ENCODE measurements at regions not wholly inside any gene's neighbourhood (a gene's known extent, or its start where the extent isn't known, plus 50 kb on each side); places are given as distances from the start of the nearest gene placed in this dataset.

DNA sequence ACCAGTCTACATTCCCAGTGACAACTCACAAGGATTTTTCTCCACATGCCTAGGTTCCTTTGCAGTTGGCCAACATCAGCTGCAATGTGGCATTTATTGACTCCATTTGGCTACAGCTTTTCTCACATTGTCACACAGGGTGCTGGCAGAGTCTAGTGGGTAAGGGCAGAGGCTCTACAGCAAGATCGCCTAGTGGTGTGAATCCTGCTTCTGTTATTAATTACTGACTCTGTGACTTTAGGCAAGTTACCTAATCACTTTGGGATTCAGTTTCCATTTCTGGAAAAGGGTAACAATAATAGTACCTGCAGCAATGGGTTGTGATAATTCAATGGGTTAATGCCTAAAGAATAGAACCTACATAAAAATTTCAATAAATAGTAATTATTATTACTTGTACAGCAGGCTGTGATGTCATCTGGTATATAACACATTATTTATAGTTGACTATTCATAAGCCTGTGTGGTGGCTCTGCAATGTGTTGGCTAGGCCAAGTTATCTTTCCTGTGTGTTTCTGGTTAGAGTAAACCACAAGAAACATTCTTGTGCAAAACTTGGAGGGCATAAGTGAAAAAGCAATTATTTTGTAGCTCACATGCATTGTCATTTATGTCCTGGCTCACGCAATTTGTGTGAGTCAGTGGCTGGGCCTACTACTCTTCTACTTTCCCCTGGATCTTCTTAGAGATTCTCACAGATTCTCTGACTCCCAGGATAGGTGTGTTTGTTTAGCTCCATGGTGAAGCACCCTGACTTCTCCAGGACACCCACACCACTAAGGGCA, 59.5 kb downstream of the PTGS2 start:
- ChIA-PET POLR2A (no interaction called here), CTCF (interaction anchor here (1.4 to 2.2 kb wide), 3 partner anchors 9 to 14 kb away, joined by 4 to 9 read pairs (median 5); no protein-coding TSS in a partner anchor)
- TF ChIP-seq, protein P1, sequence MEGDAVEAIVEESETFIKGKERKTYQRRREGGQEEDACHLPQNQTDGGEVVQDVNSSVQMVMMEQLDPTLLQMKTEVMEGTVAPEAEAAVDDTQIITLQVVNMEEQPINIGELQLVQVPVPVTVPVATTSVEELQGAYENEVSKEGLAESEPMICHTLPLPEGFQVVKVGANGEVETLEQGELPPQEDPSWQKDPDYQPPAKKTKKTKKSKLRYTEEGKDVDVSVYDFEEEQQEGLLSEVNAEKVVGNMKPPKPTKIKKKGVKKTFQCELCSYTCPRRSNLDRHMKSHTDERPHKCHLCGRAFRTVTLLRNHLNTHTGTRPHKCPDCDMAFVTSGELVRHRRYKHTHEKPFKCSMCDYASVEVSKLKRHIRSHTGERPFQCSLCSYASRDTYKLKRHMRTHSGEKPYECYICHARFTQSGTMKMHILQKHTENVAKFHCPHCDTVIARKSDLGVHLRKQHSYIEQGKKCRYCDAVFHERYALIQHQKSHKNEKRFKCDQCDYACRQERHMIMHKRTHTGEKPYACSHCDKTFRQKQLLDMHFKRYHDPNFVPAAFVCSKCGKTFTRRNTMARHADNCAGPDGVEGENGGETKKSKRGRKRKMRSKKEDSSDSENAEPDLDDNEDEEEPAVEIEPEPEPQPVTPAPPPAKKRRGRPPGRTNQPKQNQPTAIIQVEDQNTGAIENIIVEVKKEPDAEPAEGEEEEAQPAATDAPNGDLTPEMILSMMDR (IDR thresholded peaks at IDR 0.05; ENCODE audit: control extremely low read depth, extremely low read depth, low read depth, missing control alignments), result no peak
- DNase-seq (ENCODE audit: extremely low spot score), result no peak

DNA sequence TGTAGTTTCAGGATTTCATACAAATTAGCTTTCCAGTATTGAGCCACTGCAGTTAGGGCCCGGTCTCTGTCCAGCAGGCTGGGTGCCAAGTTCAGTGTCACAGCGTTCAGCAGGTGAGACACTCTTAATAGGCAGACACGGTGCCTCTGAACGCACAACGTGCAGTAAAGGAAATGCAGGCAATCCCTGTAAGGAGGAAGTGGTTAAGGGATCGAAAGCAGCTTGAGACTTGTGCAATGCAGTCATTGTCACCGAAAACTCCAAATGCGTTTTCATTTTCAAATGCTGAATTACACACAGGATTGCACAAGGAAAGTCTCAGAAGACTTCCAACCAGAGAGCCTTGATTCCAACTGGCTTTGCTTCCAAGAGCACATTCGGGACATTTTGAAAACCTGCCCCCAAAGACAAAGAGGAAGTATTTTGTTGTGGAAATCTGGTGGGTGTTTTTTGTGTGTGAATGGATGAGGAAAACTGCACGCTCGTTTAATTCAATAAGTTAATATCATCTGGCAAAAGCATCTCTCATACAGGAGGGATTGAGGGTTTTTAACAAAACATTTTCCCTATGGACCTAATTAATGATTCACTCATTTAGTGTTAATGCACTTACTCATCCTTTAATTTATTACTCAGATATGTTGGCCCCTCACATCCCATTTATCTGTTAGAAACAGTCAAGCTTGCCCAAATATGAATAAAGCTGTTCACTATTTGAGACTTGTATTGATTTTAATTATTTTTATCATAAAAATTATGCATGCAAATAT, 61.6 kb downstream of the PTGS2 start:
- CTCF ChIA-PET, result interaction anchor here (0.9 to 2.9 kb wide), 7 partner anchors 8 to 368 kb away, joined by 3 to 9 read pairs (median 3); partner anchors contain the start of gene PTGS2
- DNase-seq (ENCODE audit: extremely low spot score), result peak; percentile 77
- POLR2A ChIA-PET, result no interaction called here
- TF ChIP-seq, protein P1 (IDR thresholded peaks at IDR 0.05; ENCODE audit: control extremely low read depth, extremely low read depth, low read depth, missing control alignments), result no peak

DNA sequence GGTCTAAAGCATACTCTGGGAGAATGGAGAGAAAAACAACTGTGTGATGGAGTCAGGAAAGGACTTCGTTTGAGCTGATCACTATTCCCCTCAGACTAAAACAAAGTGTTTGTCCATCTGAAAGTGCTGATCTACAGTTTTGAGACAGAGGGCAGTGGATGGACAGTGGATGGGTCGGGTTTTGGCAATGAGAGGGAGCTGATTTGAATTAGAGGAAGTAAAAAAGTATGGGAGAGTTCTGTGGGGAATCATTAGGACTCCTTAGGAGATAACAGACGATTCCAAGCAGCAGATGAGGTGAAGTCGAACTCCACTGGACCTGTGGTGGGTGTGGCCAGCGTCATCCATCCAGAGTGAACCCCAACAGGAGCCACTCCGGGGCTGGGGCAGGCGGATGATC, 62.3 kb downstream of the PTGS2 start:
- ChIA-PET CTCF (interaction anchor here (0.9 to 2.9 kb wide), 7 partner anchors 8 to 368 kb away, joined by 3 to 9 read pairs (median 3); partner anchors contain the start of gene PTGS2), POLR2A (no interaction called here)
- no peak for DNase-seq (ENCODE audit: extremely low spot score)
- TF ChIP-seq, protein P1 (IDR thresholded peaks at IDR 0.05; ENCODE audit: control extremely low read depth, extremely low read depth, low read depth, missing control alignments), result no peak

DNA sequence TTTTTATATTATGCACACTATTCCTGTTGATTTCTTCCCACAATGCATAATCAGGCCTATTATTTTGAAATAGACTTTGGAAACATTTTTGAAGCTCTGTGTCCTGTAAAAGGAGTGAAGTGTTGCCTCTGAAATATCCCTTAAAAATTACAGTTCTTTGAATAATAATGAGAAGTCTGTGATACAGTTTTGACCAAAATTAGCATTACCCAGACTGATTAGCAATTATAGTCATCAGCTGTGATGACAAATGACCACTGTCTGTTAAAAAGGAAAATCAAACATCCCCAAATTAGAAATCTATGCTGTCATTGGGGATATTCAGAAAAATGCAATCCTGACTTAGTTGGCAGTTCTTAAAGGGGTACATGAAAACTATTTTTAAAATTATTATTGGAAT, 63.7 kb downstream of the PTGS2 start:
- TF ChIP-seq, protein P1 (IDR thresholded peaks at IDR 0.05; ENCODE audit: control extremely low read depth, extremely low read depth, low read depth, missing control alignments), result no peak
- ChIA-PET CTCF (no interaction called here), POLR2A (no interaction called here)
- DNase-seq (ENCODE audit: extremely low spot score), result no peak

DNA sequence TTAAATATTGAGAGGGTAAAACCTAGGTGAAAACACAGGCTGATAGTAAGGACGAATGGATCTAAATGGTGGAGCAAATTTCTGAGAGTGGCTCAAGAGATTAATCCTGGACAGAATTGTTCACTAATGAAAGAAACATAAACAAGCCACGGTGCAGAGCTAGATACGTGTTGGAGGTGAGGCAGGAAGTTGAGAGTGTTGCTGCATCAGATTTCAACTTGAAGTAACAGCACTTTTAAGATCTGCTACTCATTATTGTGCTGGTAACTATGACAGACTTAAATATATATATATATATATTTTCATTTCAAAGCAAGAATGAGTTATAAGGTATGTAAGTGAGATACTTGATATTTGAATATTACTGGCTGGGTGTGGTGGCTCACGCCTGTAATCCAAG, 64.9 kb downstream of the PTGS2 start:
- CTCF ChIA-PET, result interaction anchor here (1.0 kb wide), 1 partner anchor 9 kb away, joined by 3 read pairs; no protein-coding TSS in a partner anchor
- DNase-seq (ENCODE audit: extremely low spot score), result no peak
- POLR2A ChIA-PET, result no interaction called here
- TF ChIP-seq, protein P1 (IDR thresholded peaks at IDR 0.05; ENCODE audit: control extremely low read depth, extremely low read depth, low read depth, missing control alignments), result no peak

DNA sequence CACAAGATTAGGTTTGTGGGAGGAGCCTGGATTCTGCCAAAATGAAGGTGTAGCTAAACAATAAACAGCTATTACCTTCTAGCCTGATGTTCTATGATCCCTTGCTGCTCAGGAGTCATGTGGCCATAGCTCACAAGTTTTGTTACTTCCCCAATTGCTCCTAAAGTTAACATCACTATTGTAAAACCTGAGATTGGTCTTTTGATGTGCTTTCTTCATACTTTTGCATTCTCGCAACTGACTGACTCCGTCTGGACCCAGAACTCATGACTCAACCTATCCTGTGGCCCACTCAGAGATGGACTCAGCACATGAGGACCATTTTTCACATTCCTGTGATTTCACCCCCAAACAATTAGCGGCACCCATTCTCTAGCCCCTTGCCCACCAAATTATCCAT, 69.1 kb downstream of the PTGS2 start:
- ChIA-PET CTCF (interaction anchor here (1.1 to 2.3 kb wide), 2 partner anchors 24 to 69 kb away, joined by 3 to 9 read pairs; partner anchors contain the start of gene PTGS2), POLR2A (no interaction called here)
- no peak for DNase-seq (ENCODE audit: extremely low spot score)
- TF ChIP-seq, protein P1 (IDR thresholded peaks at IDR 0.05; ENCODE audit: control extremely low read depth, extremely low read depth, low read depth, missing control alignments), result no peak

Measured in GM10248 (cell line).